ENCODE measurements at regions not wholly inside any gene's neighbourhood (a gene's known extent, or its start where the extent isn't known, plus 50 kb on each side); places are given as distances from the start of the nearest gene placed in this dataset.

GRCh38 chr19:32196690-32197420 is 148.6 kb upstream of the ZNF507 start:
- DNase-seq, result no peak

- DNase-seq, result no peak
These were observed 147.2 kb upstream of the ZNF507 start for GRCh38 chr19:32197896-32198882.

GRCh38 chr19:32199501-32200040 is 145.8 kb upstream of the ZNF507 start:
- DNase-seq, result no peak

GRCh38 chr19:32200312-32201038 is 144.9 kb upstream of the ZNF507 start:
- no peak for DNase-seq

GRCh38 chr19:32201211-32201610 is 144.2 kb upstream of the ZNF507 start:
- no peak for DNase-seq

GRCh38 chr19:32201636-32202051 is 143.8 kb upstream of the ZNF507 start:
- no peak for DNase-seq

- no peak for DNase-seq
These were observed 143.2 kb upstream of the ZNF507 start for GRCh38 chr19:32202244-32202643.

- DNase-seq, result no peak
These were observed 142.2 kb upstream of the ZNF507 start for GRCh38 chr19:32203161-32203560.

GRCh38 chr19:32206065-32206464 is 139.3 kb upstream of the ZNF507 start:
- DNase-seq, result no peak

- no peak for DNase-seq
These were observed 137.3 kb upstream of the ZNF507 start for GRCh38 chr19:32208060-32208459.

- DNase-seq, result no peak
These were observed 126.0 kb upstream of the ZNF507 start for GRCh38 chr19:32219392-32219791.

GRCh38 chr19:32219881-32220472 is 125.4 kb upstream of the ZNF507 start:
- DNase-seq, result no peak

GRCh38 chr19:32220951-32221350 is 124.5 kb upstream of the ZNF507 start:
- no peak for DNase-seq

- no peak for DNase-seq
These were observed 122.9 kb upstream of the ZNF507 start for GRCh38 chr19:32222556-32222955.

GRCh38 chr19:32223106-32223505 is 122.3 kb upstream of the ZNF507 start:
- no peak for DNase-seq

GRCh38 chr19:32223595-32224370 is 121.6 kb upstream of the ZNF507 start:
- no peak for DNase-seq

GRCh38 chr19:32224371-32225244 is 120.8 kb upstream of the ZNF507 start:
- no peak for DNase-seq

GRCh38 chr19:32227561-32228165 is 117.7 kb upstream of the ZNF507 start:
- DNase-seq, result no peak

GRCh38 chr19:32230441-32230840 is 115.0 kb upstream of the ZNF507 start:
- DNase-seq, result no peak

- no peak for DNase-seq
These were observed 114.4 kb upstream of the ZNF507 start for GRCh38 chr19:32231020-32231419.
